B cell (primary cell): ENCODE measurements at regions not wholly inside any gene's neighbourhood (a gene's known extent, or its start where the extent isn't known, plus 50 kb on each side); places are given as distances from the start of the nearest gene placed in this dataset.

Experiments used
- ATAC-seq: fragments of 200-7000 bp; cut with Tn5 transposase; one replicate; pipeline ENCODE4 v1.10.0; 2021; ENCODE audit warnings: low read depth, mild to moderate bottlenecking, moderate number of reproducible peaks, moderate library complexity
- CTCF ChIA-PET: fragments of 350-600 bp; sonication (Branson Sonifier 250); formaldehyde crosslinking; loops from one replicate; lab custom pipeline; 2021; ENCODE audit warnings: antibody characterized with exemption, inconsistent platforms; lab: Charles Lee
- POLR2A ChIA-PET: fragments of 350-600 bp; sonication (Branson Sonifier 250); formaldehyde crosslinking; loops from one replicate; lab custom pipeline; 2021; ENCODE audit warnings: antibody characterized with exemption; lab: Charles Lee
- DNase-seq: peaks from one replicate; pipeline ENCODE4 v3.0.0; 2013
- H2AFZ ChIP-seq: 2 replicates; pipeline ENCODE4 v1.6.1; 2012; ENCODE audit warnings: mild to moderate bottlenecking, low read depth, low read length; ENCODE audit not compliant: insufficient read depth, poor library complexity, severe bottlenecking
- H3K27ac ChIP-seq, 2 donors: 1 replicate in 1 of 2; 2 replicates in 1 of 2; pipeline ENCODE4 v1.5.1; 2012 to 2013; ENCODE audit warnings: low read length in 2 of 2, mild to moderate bottlenecking in 2 of 2, moderate library complexity in 1 of 2
- H3K27me3 ChIP-seq, 4 experiments: fragments of 200-600 bp in 1 of 4; sonication (generic) in 1 of 4; replicated peaks in 1 of 4; 1 replicate in 2 of 4; 2 replicates in 2 of 4; pipeline versions ENCODE4 v1.6.1 to v1.7.0; 2013 to 2016; ENCODE audit warnings: low read length in 3 of 4, mild to moderate bottlenecking in 2 of 4, mixed read lengths in 1 of 4, moderate library complexity in 1 of 4; ENCODE audit not compliant: insufficient read depth in 4 of 4, control insufficient read depth in 3 of 4; ENCODE audit errors: control extremely low read depth in 1 of 4
- H3K36me3 ChIP-seq, 2 experiments: replicated peaks in 1 of 2; 1 replicate in 1 of 2; 2 replicates in 1 of 2; pipeline versions ENCODE4 v1.6.1 to v1.7.1; 2013; ENCODE audit warnings: low read length in 1 of 2; ENCODE audit not compliant: insufficient read depth in 2 of 2, control insufficient read depth in 1 of 2; ENCODE audit errors: control extremely low read depth in 1 of 2, extremely low read depth in 1 of 2
- H3K4me1 ChIP-seq, 2 donors: fragments of 200-600 bp in 1 of 2; sonication (generic) in 1 of 2; 1 replicate in 1 of 2; 2 replicates in 1 of 2; pipeline versions ENCODE4 v1.5.1 to v1.6.1; 2013 to 2017; ENCODE audit warnings: low read length in 2 of 2; ENCODE audit not compliant: control insufficient read depth in 2 of 2, insufficient read depth in 2 of 2
- H3K4me2 ChIP-seq: replicated peaks from 2 replicates; pipeline ENCODE3; 2012; ENCODE audit warnings: mild to moderate bottlenecking, low read depth, low read length; ENCODE audit not compliant: poor library complexity, severe bottlenecking
- H3K4me3 ChIP-seq, 5 experiments: fragments of 200-600 bp in 1 of 5; sonication (generic) in 1 of 5; 1 replicate in 3 of 5; 2 replicates in 2 of 5; pipeline versions ENCODE4 v1.5.1 to v1.7.0; 2011 to 2016; ENCODE audit warnings: low read length in 4 of 5, mild to moderate bottlenecking in 4 of 5, low read depth in 2 of 5, control low read depth in 1 of 5, moderate library complexity in 1 of 5; ENCODE audit not compliant: insufficient read depth in 1 of 5; ENCODE audit errors: control extremely low read depth in 1 of 5, extremely low read depth in 1 of 5
- H3K79me2 ChIP-seq: fragments of 200-600 bp; sonication (generic); one replicate; pipeline ENCODE4 v1.6.0; 2016; ENCODE audit warnings: low read length; ENCODE audit not compliant: control insufficient read depth, insufficient read depth
- H3K9ac ChIP-seq: fragments of 200-600 bp; sonication (generic); 2 replicates; pipeline ENCODE4 v1.6.1; 2017; ENCODE audit warnings: mild to moderate bottlenecking, low read length, moderate library complexity
- H3K9me3 ChIP-seq, 3 donors: one replicate each; pipeline versions ENCODE4 v1.6.1 to v1.7.1; 2013; ENCODE audit warnings: low read length in 2 of 3; ENCODE audit not compliant: control insufficient read depth in 2 of 3, insufficient read depth in 1 of 3; ENCODE audit errors: control extremely low read depth in 1 of 3
- H4K20me1 ChIP-seq: 2 replicates; pipeline ENCODE4 v1.6.0; 2012; ENCODE audit warnings: mild to moderate bottlenecking, low read length; ENCODE audit not compliant: insufficient read depth, control insufficient read depth, poor library complexity, severe bottlenecking
- H3K27ac Mint-ChIP-seq: one replicate; pipeline ENCODE4 v1.8.0; 2021; ENCODE audit warnings: mixed read lengths
- H3K27me3 Mint-ChIP-seq: one replicate; pipeline ENCODE4 v1.8.0; 2021; ENCODE audit warnings: mixed read lengths
- H3K4me1 Mint-ChIP-seq: one replicate; pipeline ENCODE4 v1.8.0; 2021; ENCODE audit warnings: mixed read lengths
- H3K4me3 Mint-ChIP-seq: one replicate; pipeline ENCODE4 v1.8.0; 2021; ENCODE audit warnings: mixed read lengths
- H3K9me3 Mint-ChIP-seq: one replicate; pipeline ENCODE4 v1.8.0; 2022; ENCODE audit warnings: mixed read lengths; ENCODE audit not compliant: insufficient read depth
- CTCF ChIP-seq: fragments of 200-600 bp; IDR thresholded peaks from one replicate; pipeline ENCODE4 v1.8.0; 2022; ENCODE audit warnings: antibody characterized with exemption, mild to moderate bottlenecking
- EZH2 ChIP-seq: IDR thresholded peaks from 2 replicates; pipeline ENCODE4 v1.6.1; 2012; ENCODE audit warnings: borderline replicate concordance, low read depth, mild to moderate bottlenecking, moderate library complexity, low read length; ENCODE audit not compliant: insufficient read depth, poor library complexity, severe bottlenecking
- WGBS: methylation state at CpG from one replicate; pipeline ENCODE4 v1.1.5; 2013; ENCODE audit warnings: missing lambda C conversion rate; ENCODE audit not compliant: insufficient coverage; 5-methylcytosine and 5-hydroxymethylcytosine counted together
- intact Hi-C: fragments of 100-400 bp; cut with micrococcal nuclease; formaldehyde crosslinking; loops from one replicate; pipeline ENCODE4 v1.10.0; 2022

- WGBS = no CpG with 5 or more reads among the region's 1 CpG
- H3K4me2 ChIP-seq = no peak overlapping the region
- no peak overlapping the region for H3K4me3 ChIP-seq
- H2AFZ ChIP-seq = no peak overlapping the region
- no peaks in the 10 kb centered on the region for H3K79me2 ChIP-seq
- Mint-ChIP-seq H3K27ac (no peak overlapping the region), H3K4me3 (no peak overlapping the region), H3K4me1 (no peaks in the 10 kb centered on the region), H3K9me3 (no peaks in the 10 kb centered on the region), H3K27me3 (no peaks in the 10 kb centered on the region)
- DNase-seq (no peak), ATAC-seq (no peak)
- TF ChIP-seq CTCF (no peak), EZH2 (no peak)
- H3K36me3 ChIP-seq = no peaks in the 10 kb centered on the region
- H3K27ac ChIP-seq = no peak overlapping the region
- H3K4me1 ChIP-seq = no peaks in the 10 kb centered on the region
- H3K27me3 ChIP-seq = no peaks in the 10 kb centered on the region
- no peaks in the 10 kb centered on the region for H4K20me1 ChIP-seq
- ChIA-PET POLR2A (no interaction called here), CTCF (no interaction called here)
- H3K9me3 ChIP-seq = peaks cover 0 to 8% (median 0%) of the 10 kb centered on the region in 3 donors
- H3K9ac ChIP-seq = no peak overlapping the region
- intact Hi-C loops = no loop called here
Measured at GRCh38 chr5:27475063-27475462, 436.7 kb upstream of the CDH9 start.

GRCh38 chr5:27474395-27474794 lies 436.0 kb upstream of the CDH9 start:
- Mint-ChIP-seq H3K27ac (no peak overlapping the region), H3K27me3 (no peaks in the 10 kb centered on the region), H3K9me3 (no peaks in the 10 kb centered on the region), H3K4me3 (no peak overlapping the region), H3K4me1 (no peaks in the 10 kb centered on the region)
- DNase-seq = no peak
- H2AFZ ChIP-seq = no peak overlapping the region
- peaks cover 0 to 8% (median 0%) of the 10 kb centered on the region in 3 donors for H3K9me3 ChIP-seq
- H3K36me3 ChIP-seq = no peaks in the 10 kb centered on the region
- H4K20me1 ChIP-seq = no peaks in the 10 kb centered on the region
- H3K79me2 ChIP-seq = no peaks in the 10 kb centered on the region
- H3K9ac ChIP-seq = no peak overlapping the region
- POLR2A ChIA-PET = no interaction called here
- intact Hi-C loops = no loop called here
- CTCF ChIA-PET = no interaction called here
- no peak overlapping the region for H3K4me3 ChIP-seq
- no peak overlapping the region for H3K4me2 ChIP-seq
- H3K27me3 ChIP-seq = no peaks in the 10 kb centered on the region
- TF ChIP-seq EZH2 (no peak), CTCF (no peak)
- no peak overlapping the region for H3K27ac ChIP-seq
- ATAC-seq = no peak
- H3K4me1 ChIP-seq = no peaks in the 10 kb centered on the region
